ENCODE measurements at regions not wholly inside any gene's neighbourhood (a gene's known extent, or its start where the extent isn't known, plus 50 kb on each side); places are given as distances from the start of the nearest gene placed in this dataset.

- TF ChIP-seq CHD4 (IDR thresholded peaks at IDR 0.05) (no peak), YBX1 (IDR thresholded peaks at IDR 0.05) (no peak), ZNF274 (IDR thresholded peaks at IDR 0.05; ENCODE audit: insufficient read depth, insufficient read length) (no peak), SPI1 (IDR thresholded peaks at IDR 0.05; ENCODE audit: borderline replicate concordance, insufficient read depth, low read depth, low read length) (no peak), CTCF (IDR thresholded peaks at IDR 0.05 in 2 of 3, conservative IDR thresholded peaks at IDR 0.05 in 1 of 3; ENCODE audit: control insufficient read depth in 2 of 3, extremely low read depth in 1 of 3, insufficient read depth in 1 of 3, low read depth in 3 of 3, low read length in 3 of 3) (no peak), GABPA (IDR thresholded peaks at IDR 0.05; ENCODE audit: low read depth) (no peak), NBN (IDR thresholded peaks at IDR 0.05) (no peak), TAF1 (IDR thresholded peaks at IDR 0.05; ENCODE audit: borderline replicate concordance, low read depth, low read length) (no peak), NR2C2 (IDR thresholded peaks at IDR 0.05; ENCODE audit: borderline replicate concordance, control insufficient read depth, insufficient read length, low read depth) (no peak), POLR2AphosphoS5 (IDR thresholded peaks at IDR 0.05; ENCODE audit: low read length) (no peak), USF1 (IDR thresholded peaks at IDR 0.05; ENCODE audit: borderline replicate concordance, extremely low read length, insufficient read depth, low read depth, low read length) (no peak)
Measured at GRCh38 chr5:153209016-153209415, 281.5 kb upstream of the GRIA1 start.
